ENCODE measurements at regions not wholly inside any gene's neighbourhood (a gene's known extent, or its start where the extent isn't known, plus 50 kb on each side); places are given as distances from the start of the nearest gene placed in this dataset.
"Not testable (repeated sequence)": the region's sequence is repeated elsewhere in the genome, so short reads cannot be mapped to it uniquely, and the experiment has no call there.

DNA sequence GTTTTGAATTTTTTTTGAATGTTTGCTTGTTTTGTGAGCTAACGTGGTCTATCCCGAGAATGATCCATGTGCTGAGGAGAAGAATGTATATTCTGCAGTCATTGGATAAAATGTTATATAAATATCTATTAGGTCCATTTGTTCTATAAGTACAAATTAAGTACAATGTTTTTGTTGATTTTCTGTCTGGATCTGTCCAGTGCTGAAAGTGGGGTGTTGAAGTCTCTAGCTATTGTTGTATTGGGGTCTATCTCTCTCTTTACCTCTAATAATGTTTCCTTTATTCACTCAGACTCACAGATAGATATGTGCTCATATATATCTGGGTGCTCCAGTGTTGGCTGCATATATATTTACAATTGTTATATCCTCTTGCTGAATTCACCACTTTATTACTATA is 144.8 kb upstream of the SETMAR start:
- DNase-seq = no peak

DNA sequence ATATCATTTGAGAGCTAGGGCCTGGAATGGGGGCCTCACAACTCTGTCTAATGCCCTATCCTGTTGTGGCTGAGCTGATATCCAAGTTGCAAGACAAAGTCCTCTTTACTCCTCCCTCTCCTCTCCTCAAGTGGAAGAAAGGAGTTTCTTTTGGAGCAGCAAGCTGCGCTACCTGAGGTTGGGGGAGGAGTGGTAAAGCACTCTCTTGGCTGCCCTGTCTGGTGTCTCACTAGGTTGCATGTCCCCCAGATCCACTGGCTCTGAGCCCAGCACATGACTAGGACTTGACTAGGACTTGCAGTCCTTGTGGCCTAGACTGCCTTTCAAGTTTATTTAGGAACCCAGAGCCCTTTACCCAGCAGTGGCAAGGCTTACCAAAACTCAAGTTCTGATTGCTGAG is 141.1 kb upstream of the SETMAR start:
- no peak for DNase-seq

DNA sequence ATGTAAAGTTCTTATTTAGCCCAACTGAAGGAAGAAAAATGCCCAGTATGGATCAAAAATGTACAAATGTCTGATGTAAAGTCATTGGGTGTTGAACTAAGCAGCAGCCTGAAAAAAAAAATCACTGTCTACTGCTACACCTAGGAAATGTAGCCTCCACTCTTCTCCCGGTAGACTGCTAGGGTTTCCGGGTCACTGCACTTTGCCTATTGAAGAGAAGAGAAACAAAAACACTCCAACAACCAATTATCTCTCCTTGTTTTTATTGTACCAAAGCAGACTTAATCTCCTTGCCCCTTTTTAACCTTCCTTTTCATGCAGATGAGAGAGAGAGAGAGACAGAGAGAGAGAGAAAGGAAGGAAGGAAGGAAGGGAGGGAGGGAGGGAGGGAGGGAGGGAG is 140.2 kb upstream of the SETMAR start:
- no peak for DNase-seq

DNA sequence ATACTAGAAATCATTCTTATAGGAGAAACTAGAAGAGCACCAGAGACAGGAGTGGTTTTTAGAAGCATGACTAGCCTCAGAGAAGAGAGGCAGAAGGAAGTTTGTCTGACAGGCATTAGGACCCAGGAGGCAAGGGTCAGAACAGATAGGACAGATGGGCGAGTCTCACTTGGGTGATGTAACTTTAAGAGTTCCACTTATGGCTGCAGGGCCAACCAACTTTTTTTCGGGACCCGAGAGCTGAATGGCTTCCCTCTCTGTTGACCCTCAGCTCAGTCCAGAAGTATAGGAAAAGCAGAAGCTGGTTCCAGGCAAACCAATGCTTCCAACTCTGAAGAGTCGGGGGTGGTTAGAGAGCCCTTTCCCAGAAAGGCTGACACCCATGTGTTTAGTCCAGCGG is 136.6 kb upstream of the SETMAR start:
- DNase-seq = no peak

DNA sequence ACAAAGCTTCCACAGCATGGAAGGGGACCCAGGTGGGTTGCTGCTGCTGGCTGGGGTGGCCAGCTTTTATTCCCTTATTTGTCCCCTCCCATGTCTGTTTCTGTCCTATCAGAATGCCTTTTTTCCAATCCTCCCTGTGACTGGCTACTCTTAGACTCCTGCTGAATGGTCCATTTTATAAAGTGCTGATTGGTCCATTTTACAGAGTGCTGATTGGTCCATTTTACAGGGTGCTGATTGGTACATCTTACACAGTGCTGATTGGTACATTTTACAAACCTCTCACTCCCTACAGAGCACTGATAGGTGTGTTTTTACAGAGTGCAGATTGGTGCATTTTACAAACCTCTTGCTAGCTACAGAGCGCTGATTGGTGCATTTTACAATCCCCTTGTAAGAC is 135.9 kb upstream of the SETMAR start:
- not testable (repeated sequence) for DNase-seq

DNA sequence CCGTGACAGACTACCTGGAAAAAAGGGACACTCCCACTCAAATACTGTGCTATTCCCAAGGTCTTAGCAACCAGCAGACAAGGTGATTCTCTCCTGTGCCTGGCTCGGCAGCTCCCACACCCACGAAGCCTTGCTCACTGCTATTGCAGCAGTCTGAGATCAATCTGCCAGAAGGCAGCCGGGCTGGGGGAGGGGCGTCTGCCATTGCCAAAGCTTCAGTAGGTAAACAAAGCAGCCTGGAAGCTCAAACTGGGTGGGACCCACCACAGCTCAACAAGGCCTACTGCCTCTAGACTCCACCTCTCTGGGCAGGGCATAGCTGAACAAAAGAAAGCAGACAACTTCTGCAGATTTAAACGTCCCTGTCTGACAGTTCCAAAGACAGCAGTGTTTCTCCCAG is 128.4 kb upstream of the SETMAR start:
- DNase-seq = no peak

DNA sequence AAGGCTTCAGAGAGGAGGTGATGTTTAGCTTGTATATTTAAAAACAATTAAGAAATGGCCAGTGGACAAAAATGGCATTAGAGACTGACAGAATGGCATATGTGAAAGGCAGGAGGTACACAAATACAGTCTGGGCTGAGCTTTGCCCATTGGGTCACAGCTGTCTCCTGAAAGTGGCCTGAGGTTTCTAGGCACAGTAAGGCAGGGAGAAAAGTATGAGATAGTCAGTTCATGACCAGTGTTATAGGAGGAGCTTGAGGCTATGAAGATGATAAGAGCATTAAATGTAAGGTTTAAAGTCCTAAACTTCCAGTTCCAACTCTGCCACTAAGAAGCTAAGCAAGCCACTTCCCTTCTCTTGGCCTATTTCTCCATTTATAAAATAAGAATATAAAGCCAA is 111.2 kb upstream of the SETMAR start:
- no peak for DNase-seq

DNA sequence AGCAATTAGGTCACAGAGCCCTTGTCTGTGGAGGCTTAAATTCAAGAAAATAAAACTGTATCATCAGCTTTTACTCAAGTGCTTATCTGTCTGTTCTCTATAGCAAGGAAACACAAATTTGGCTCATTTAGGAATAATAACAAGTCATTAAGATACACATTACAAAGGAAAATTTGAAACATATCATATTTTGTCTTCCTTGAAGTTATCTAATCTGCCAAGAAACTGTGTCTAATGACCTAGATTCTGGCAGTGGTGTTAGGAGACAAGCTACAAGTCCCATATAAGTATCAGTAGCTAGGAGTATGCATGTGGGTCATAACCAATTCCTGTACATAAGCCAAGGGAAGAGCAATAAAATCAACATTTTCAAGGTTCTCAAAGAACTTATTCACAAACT is 108.2 kb upstream of the SETMAR start:
- no peak for DNase-seq

DNA sequence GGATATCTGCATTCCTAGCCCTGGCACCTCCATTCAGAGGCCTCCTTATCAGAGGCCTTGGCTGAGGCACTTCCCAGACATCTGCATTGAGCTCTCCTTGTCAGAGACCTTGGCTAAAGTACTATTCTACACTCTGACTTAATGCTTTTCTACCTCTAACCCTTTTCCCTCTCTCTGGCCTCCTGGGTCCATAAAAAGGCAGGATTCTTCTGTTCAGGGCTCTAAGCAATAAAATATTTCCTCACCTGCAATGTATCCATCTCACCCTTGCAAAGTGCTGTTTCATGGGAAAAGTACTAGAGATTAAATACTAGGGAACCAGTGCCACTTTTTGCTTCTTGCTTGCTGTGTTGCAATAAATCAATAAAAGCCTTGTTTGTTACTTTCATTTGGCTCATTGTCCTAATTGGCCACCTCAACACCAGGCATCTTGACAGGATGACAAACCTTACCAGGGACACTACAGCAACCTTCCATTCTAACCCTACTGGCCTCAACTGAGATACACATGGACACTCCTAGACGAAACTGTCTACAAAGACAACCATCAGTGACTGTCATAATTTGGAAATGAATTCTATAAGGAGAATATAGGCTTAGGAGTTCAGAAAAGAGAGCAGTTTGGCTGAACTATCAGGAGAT is 106.5 kb upstream of the SETMAR start:
- no peak for DNase-seq

DNA sequence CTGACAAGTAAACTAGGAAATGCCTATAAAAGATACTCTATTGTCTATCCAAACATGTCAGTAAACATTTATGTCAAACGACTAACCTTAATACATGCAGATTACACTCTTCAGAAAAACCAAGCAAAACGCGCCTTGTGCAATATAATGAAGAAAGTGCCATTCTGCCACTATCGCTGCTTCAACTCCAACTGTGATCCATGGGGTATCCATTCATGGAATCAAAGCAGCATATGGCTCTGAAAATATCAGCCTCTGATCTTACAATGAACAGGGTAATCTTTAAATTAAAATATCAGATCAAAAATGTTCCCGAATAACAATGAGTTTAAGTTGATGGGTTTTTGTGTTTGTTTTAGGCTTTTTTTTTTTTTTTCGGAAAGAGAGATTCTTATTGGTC is 105.5 kb upstream of the SETMAR start:
- no peak for DNase-seq

DNA sequence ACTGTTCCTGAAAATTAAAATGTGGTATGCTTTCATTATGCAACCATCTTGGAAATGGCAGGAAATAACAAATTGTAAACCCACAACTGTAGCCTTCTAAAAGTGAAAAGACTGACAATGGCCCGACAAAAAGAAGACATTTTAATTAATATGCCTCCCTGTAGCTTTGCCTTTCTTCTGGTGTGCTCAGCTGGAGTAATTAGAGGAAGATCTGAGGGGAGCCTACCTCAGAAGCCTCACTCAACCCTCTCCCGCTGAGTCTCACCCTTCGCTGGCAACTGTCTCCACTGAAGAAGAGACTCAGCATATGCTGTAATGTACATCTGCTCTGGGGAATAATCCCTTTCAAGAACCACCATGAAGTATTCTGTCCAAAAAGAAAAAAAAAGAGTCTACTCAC is 104.7 kb upstream of the SETMAR start:
- no peak for DNase-seq

DNA sequence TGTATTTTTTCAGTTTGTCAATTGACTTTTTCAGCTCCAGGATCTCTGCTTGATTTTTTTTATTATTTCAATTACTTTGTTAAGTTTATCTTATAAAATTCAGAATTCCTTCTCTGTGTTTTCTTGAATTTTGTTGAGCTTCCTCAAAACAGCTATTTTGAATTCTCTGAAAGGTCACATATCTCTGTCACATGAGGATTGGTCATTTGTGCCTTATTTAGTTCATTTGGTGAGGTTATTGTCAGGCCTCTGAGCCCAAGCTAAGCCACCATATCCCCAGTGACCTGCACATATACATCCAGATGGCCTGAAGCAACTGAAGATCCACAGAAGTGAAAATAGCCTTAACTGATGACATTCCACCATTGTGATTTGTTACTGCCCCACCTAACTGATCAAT is 98.4 kb upstream of the SETMAR start:
- not testable (repeated sequence) for DNase-seq

DNA sequence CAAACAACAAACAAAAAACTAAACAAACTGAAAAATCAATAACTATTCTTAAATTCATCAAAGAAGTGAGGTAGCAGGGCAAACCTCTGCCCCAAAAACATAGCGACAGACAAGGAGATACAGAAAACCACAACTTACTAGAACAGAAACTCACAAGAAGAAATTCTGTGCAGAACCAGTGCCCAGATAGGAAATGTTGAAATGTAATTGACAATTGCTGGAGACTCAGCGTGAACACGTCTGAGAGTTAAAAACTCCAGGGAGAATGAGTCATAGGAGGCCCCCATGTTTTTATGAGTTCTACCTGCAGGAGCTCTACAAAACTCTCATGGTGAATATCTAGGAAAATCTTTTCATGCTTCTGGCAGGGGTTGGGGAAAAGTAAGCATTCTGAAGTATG is 95.5 kb upstream of the SETMAR start:
- DNase-seq = no peak

DNA sequence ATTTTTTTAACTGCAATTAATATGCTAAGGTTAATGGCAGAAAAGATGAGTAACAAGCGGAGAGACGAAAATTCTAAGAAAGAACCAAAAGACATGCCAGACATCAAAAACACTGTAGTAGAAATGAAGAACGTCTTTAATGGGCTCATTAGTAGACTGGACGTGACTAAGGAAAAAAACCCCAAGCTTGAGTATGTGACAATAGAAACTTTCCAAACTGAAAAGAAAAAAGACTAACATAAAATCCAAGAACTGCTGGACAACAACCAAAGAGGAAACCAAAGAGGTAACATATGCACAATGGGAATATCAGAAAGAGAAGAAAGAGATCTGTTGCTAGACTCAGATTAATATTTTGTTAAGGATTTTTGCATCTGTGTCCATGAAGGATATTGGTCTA is 94.6 kb upstream of the SETMAR start:
- DNase-seq = no peak

DNA sequence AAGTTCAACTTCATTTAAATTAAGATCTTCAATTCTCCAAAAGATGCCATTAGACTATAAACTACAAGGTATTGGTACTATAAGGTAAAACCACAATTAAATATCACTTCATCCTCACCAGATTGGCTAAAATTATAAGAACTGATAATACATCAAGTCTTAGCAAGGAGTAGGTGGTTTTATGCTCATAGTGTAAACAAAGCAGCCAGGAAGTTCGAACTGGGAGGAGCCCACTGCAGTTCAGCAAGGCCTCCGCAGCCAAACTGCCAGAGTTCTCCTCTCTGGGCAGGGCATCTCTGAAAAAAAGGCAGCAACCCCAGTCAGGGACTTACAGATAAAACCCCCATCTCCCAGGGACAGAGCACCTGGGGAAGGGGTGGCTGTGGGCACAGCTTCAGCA is 91.6 kb upstream of the SETMAR start:
- DNase-seq = no peak

DNA sequence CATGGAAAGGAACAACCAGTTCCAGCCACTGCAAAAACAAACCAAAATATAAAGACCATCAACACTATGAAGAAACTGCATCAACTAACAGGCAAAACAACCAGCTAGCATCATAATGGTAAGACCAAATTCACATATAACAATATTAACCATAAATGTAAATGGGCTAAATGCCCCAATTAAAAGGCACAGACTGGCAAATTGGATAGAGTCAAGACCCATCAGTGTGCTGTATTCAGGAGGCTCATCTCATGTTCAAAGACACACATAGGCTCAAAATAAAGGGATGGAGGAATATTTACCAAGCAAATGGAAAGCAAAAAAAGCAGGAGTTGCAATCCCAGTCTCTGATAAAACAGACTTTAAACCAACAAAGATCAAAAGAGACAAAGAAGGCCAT is 89.7 kb upstream of the SETMAR start:
- DNase-seq = not testable (repeated sequence)

DNA sequence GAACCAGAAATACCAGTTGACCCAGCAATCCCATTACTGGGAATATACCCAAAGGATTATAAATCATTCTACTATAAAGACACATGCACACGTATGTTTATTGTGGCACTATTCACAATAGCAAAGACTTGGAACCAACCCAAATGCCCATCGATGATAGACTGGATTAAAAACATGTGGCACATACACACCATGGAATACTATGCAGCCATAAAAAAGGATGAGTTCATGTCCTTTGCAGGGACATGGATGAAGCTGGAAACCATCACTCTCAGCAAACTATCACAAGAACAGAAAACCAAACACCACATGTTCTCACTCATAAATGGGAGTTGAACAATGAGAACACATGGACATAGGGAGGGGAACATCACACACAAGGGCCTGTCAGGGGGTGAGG is 86.2 kb upstream of the SETMAR start:
- DNase-seq = not testable (repeated sequence)

DNA sequence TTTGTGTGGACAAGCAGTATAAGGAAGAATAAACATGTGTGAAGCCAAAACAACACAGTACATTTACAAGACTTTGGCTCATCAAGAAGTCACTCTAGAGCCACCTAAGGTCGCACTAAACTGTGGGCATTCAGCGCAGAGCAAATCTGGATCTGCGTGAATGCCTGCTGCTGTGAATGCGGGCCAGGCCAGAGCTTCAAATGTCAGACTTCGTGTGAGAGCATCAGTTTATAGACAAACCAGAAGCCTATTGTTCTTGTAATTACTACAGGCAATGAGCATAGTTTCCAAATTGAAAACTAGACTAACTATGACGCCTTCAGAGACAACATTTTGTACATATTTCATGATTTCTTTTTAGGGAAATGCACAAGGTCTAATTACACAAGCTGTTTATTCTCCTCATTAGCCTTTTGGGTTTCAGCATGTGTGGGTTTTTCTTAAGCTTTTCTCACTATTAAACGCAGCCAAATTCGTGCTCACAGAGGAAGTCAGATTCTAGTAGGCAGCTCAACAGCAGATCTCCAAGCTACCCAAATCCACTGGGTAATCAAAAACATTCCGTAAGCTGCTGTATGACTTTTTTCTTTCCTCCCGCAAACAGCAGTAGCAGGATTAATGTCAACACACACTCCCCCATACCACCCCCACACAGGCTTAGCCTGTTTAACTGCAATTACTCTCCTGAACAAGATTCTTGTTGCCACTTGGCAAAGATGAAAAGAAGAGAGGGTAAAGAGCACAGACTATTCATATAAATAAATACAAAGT is 84.5 kb upstream of the SETMAR start:
- DNase-seq = no peak

DNA sequence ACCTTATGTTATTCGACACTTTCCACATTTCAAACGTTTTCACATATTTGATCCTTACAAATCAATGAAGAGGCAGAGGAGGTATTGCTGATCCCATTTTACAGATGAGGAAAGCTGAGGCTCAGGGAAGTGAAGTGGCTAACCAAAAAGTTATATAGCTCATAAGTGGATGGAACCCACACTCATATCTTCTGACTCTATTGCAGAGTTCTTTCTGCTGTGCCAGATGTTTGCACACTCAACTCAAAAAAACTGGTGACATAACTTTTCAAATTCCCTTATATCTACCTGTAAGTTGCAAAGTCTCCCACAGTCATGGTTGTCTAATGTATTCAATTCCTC is 84.0 kb upstream of the SETMAR start:
- DNase-seq = no peak

DNA sequence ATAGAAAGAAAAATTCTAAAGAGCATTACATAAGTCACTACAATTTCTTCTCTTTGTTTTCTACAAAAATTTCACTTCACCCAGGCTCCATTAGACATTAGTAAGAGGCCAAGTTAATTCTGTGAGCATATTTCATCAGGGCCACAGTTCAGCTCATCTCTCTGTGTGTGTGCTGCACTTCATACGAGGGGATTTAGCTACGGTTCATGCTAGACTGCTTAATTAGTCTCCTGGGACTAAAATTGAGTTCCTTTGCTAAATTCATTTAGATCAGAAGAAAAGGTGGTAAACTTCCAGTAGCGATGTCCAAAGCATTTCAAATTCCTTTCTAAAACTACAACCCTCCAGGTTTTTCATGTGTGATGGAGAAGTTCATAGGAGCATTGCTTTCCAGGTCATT is 83.1 kb upstream of the SETMAR start:
- DNase-seq = no peak

DNA sequence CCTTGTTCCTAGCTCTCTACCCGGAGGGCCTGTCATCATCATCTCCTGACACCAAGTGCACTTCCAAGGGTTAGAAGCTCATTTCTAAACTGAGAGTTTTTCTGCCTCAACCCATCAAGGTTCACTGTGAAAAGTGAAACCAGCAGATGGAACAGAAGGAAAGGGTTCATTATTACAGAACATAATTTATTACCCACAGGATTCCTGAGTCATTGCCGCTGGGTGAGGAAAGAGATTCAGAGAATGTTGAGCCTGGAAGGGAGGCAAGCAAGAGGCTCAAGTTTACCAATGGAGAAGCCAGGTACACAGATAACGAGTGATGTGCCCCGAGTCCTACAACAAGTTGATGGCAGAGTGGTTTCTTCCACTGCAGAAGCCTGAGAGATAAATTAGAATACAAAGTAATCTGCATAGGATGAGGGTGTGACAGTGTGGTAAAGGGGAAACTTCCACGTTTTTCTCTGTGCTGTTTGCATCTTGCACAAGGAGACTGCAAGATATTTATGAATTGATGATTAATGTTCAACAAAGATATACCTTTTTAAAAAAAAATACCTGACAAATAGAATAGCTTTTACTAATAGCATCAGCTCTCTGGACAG is 80.5 kb upstream of the SETMAR start:
- no peak for DNase-seq

DNA sequence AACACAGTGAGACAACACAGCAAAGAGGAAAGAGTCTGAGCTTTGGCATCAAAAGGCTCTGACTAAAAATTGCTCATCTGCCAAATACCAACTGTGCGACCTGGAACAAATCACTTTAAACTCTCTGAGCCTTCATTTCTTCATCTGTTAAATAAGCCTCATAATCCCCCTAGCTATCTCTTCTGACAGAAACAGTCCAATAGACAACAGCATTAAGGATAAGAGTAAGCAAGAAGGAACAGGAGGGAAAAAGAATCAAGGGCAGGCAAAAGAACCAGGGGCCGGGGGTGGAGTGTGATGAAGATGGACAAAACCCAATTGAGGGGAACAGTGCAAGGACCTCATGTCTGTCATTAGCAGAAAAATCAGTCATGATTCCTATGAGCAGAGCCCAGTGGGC is 79.4 kb upstream of the SETMAR start:
- no peak for DNase-seq

DNA sequence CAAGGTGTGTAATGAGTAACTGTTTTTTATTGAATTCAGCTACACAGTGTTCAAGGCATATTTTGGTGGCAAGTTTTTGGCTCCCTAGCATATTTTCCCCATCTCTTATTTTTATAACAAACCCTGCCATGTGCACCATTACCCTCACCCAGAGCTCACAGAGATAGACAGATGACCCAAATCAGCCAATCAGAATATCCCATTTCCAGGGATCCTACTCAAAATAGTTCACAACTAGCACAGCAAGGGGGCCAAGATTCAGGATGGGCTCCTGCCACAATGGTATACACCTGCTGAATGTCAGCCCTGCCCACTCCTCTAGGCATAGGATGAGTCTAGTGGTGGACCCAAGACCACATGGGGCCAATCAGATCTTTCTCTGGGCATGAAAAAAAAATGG is 78.8 kb upstream of the SETMAR start:
- no peak for DNase-seq

DNA sequence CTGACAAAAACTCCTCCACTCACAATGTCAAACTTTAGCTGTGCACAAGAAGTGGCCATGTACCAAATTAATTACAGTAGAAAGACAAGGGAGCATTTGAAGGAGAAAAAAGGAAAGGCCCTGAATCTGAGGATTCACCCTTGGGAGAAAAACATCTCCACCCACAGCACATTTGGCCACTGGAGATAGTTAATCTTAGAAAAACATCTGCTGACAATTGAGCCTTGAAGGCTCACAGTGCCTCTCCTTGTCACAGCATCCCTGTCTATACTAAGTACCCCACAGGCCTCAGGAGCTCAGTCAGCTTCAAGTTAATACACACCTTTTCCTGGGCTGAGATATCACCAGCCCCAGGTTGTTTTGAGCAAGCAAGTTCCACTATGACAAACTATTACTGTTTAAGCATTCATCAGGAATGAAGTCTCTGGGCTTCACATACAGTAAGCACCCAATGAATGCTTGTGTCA is 78.1 kb upstream of the SETMAR start:
- no peak for DNase-seq

DNA sequence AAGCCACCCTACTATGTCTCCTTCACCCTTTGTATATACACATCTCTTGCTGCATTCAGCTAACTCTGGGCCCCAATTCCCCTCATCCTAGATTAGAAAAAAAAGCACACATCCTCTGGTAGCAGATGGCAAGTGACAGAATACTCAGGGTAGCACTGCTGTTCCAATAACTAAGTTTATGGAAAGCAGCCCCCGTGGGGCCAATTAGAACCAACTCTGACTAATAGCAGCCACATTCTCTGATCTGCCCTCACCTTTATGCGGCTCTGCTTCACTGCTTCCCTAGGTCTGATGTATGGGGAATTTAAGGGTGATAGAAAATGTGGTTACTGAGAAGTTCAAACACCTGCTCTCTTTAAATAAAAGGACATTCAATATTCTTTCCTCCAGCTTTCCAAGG is 74.9 kb upstream of the SETMAR start:
- DNase-seq = no peak
